ENCODE measurements at regions not wholly inside any gene's neighbourhood (a gene's known extent, or its start where the extent isn't known, plus 50 kb on each side); places are given as distances from the start of the nearest gene placed in this dataset.

GRCh38 chr19:23547816-23548430 lies 139.1 kb downstream of the ZNF675 start:
- Mint-ChIP-seq H3K4me1 (ENCODE audit: low read depth) (no peaks in the 10 kb centered on the region), H3K9me3 (peaks cover 4% of the 10 kb centered on the region), H3K27me3 (no peaks in the 10 kb centered on the region), H3K36me3 (ENCODE audit: low read depth) (no peaks in the 10 kb centered on the region), H3K4me3 (no peak overlapping the region), H3K27ac (no peak overlapping the region)
- Histone ChIP-seq H3K36me3 (ENCODE audit: insufficient read depth, low read length) (no peaks in the 10 kb centered on the region), H3K27me3 (ENCODE audit: control insufficient read depth in 1 of 2, insufficient read depth in 2 of 2, low read length in 2 of 2) (no peaks in the 10 kb centered on the region), H3K4me1 (ENCODE audit: insufficient read depth, low read length) (no peaks in the 10 kb centered on the region), H3K4me3 (ENCODE audit: low read length) (no peak overlapping the region), H3K27ac (ENCODE audit: low read depth in 1 of 2, low read length in 2 of 2) (no peak overlapping the region), H3K9me3 (ENCODE audit: control insufficient read depth in 1 of 2, insufficient read depth in 1 of 2, low read length in 2 of 2) (peaks cover 0 to 15% of the 10 kb centered on the region in 2 experiments)
- ChIA-PET CTCF (no interaction called here), POLR2A (no interaction called here)
- intact Hi-C loops (cut with DNase I, micrococcal nuclease), result no loop called here
- no peak for DNase-seq
- ATAC-seq (ENCODE audit: poor library complexity), result no peak
- TF ChIP-seq CTCF (IDR thresholded peaks at IDR 0.05), result no peak

DNA sequence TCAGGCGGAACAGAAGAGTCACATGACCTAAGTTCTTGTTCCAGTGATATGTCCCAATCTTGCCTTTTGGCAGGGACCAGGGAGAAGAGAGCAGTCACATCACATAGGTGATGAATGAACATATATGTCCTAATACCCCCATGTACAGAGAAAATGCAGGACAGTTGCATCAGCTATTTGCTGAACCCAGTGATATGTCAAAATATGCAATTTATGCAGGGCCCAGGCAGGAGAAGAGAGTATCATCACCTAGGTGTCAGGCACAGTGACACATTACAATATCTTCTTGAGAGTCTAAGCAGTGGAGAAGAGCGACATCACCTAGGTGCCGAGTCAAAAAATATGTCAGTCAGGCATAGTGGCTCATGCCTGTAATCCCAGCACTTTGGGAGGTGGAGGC lies 139.9 kb downstream of the ZNF675 start:
- POLR2A ChIA-PET, result no interaction called here
- peaks cover 4% of the 10 kb centered on the region for H3K9me3 Mint-ChIP-seq
- no peak overlapping the region for H3K27ac Mint-ChIP-seq
- ATAC-seq (ENCODE audit: poor library complexity) (no peak), DNase-seq (no peak)
- H3K36me3 Mint-ChIP-seq (ENCODE audit: low read depth), result no peaks in the 10 kb centered on the region
- TF ChIP-seq CTCF (IDR thresholded peaks at IDR 0.05), result no peak
- H3K4me1 Mint-ChIP-seq (ENCODE audit: low read depth), result no peaks in the 10 kb centered on the region
- H3K4me3 Mint-ChIP-seq, result no peak overlapping the region
- H3K9me3 ChIP-seq (ENCODE audit: control insufficient read depth in 1 of 2, insufficient read depth in 1 of 2, low read length in 2 of 2), result peaks cover 0 to 15% of the 10 kb centered on the region in 2 experiments
- no peak overlapping the region for H3K4me3 ChIP-seq (ENCODE audit: low read length)
- no peaks in the 10 kb centered on the region for H3K27me3 Mint-ChIP-seq
- no peaks in the 10 kb centered on the region for H3K4me1 ChIP-seq (ENCODE audit: insufficient read depth, low read length)
- intact Hi-C loops (cut with DNase I, micrococcal nuclease), result no loop called here
- H3K27ac ChIP-seq (ENCODE audit: low read depth in 1 of 2, low read length in 2 of 2), result no peak overlapping the region
- no peaks in the 10 kb centered on the region for H3K36me3 ChIP-seq (ENCODE audit: insufficient read depth, low read length)
- CTCF ChIA-PET, result no interaction called here
- no peaks in the 10 kb centered on the region for H3K27me3 ChIP-seq (ENCODE audit: control insufficient read depth in 1 of 2, insufficient read depth in 2 of 2, low read length in 2 of 2)

DNA sequence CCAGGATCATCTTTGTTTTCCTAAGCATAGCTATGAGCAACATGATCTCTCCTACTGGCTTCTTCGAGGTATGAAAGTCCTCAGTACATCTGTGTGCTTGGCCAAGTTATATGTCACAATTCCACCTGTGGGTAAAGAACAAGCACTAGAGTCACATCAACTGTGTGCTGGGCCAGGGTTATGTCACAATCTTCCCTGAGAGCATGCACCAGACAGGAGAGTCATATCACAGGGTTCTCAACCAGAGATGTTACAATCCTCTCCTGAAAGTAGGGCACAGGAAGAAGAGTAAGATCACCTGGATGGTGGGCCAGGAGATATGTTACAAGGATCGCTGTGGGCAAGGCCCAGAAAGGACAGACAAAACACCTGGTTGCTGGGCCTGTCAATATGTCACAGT lies 143.7 kb downstream of the ZNF675 start:
- Mint-ChIP-seq H3K36me3 (ENCODE audit: low read depth) (no peaks in the 10 kb centered on the region), H3K9me3 (no peaks in the 10 kb centered on the region), H3K27ac (no peak overlapping the region), H3K4me3 (no peak overlapping the region), H3K27me3 (no peaks in the 10 kb centered on the region), H3K4me1 (ENCODE audit: low read depth) (no peaks in the 10 kb centered on the region)
- TF ChIP-seq CTCF (IDR thresholded peaks at IDR 0.05), result no peak
- H3K9me3 ChIP-seq (ENCODE audit: control insufficient read depth in 1 of 2, insufficient read depth in 1 of 2, low read length in 2 of 2), result peaks cover 0 to 4% of the 10 kb centered on the region in 2 experiments
- intact Hi-C loops (cut with DNase I, micrococcal nuclease), result no loop called here
- POLR2A ChIA-PET, result no interaction called here
- H3K27me3 ChIP-seq (ENCODE audit: control insufficient read depth in 1 of 2, insufficient read depth in 2 of 2, low read length in 2 of 2), result no peaks in the 10 kb centered on the region
- CTCF ChIA-PET, result no interaction called here
- H3K4me1 ChIP-seq (ENCODE audit: insufficient read depth, low read length), result no peaks in the 10 kb centered on the region
- H3K36me3 ChIP-seq (ENCODE audit: insufficient read depth, low read length), result no peaks in the 10 kb centered on the region
- ATAC-seq (ENCODE audit: poor library complexity), result no peak
- no peak overlapping the region for H3K27ac ChIP-seq (ENCODE audit: low read depth in 1 of 2, low read length in 2 of 2)
- no peak overlapping the region for H3K4me3 ChIP-seq (ENCODE audit: low read length)
- no peak for DNase-seq

Data from CD4-positive, alpha-beta T cell (primary cell).